Right lobe of liver (tissue), 6 donors: ENCODE measurements at regions not wholly inside any gene's neighbourhood (a gene's known extent, or its start where the extent isn't known, plus 50 kb on each side); places are given as distances from the start of the nearest gene placed in this dataset.

Experiments used
- ATAC-seq, 4 donors: fragments of 200-7000 bp; cut with Tn5 transposase; one replicate each; pipeline ENCODE4 v1.9.1; 2020; ENCODE audit warnings: mild to moderate bottlenecking in 4 of 4, moderate library complexity in 4 of 4
- DNase-seq, 3 donors: peaks; one replicate each; pipeline ENCODE4 v3.0.0-alpha.2; 2020
- H3K27ac ChIP-seq, 3 donors: fragments of 200-600 bp; one replicate each; pipeline ENCODE4 v1.8.0; 2022
- H3K27me3 ChIP-seq, 2 donors: fragments of 200-600 bp; one replicate each; pipeline ENCODE4 v1.8.0; 2022
- H3K36me3 ChIP-seq, 4 donors: fragments of 200-600 bp; sonication (generic) in 1 of 4; one replicate each; pipeline versions ENCODE4 v1.5.1 to v1.8.0; 2017 to 2022; ENCODE audit warnings: control low read depth in 1 of 4
- H3K4me1 ChIP-seq, 4 donors: fragments of 200-600 bp; sonication (generic) in 1 of 4; one replicate each; pipeline versions ENCODE4 v1.5.1 to v1.8.0; 2017 to 2022; ENCODE audit warnings: control low read depth in 1 of 4
- H3K4me3 ChIP-seq, 3 donors: fragments of 200-600 bp; one replicate each; pipeline ENCODE4 v1.8.0; 2022
- H3K9me3 ChIP-seq, 4 donors: fragments of 200-600 bp; sonication (generic) in 1 of 4; one replicate each; pipeline versions ENCODE4 v1.5.1 to v1.8.0; 2017 to 2022; ENCODE audit warnings: control low read depth in 1 of 4
- POLR2A ChIP-seq: fragments of 450-650 bp; IDR thresholded peaks from one replicate; pipeline ENCODE4 v1.6.1; 2017; ENCODE audit warnings: antibody characterized with exemption, mild to moderate bottlenecking
- WGBS: methylation state at CpG from one replicate; pipeline ENCODE4 v1.1.6; 2018; ENCODE audit warnings: low coverage, low lambda C conversion rate; ENCODE audit not compliant: insufficient coverage; ENCODE audit errors: missing lambda C conversion rate; 5-methylcytosine and 5-hydroxymethylcytosine counted together
- intact Hi-C, 2 donors: fragments of 100-400 bp; cut with DNase I; formaldehyde crosslinking; loops; one replicate each; pipeline versions ENCODE4 v1.11.2 to v1.14.1; 2022
- TF ChIP-seq, protein P1 (sequence below), 4 donors: fragments of 200-600 bp in 3 of 4; fragments of 450-650 bp in 1 of 4; IDR thresholded peaks; one replicate each; pipeline versions ENCODE4 v1.5.1 to v1.8.0; 2016 to 2022; ENCODE audit warnings: antibody characterized with exemption in 4 of 4, mild to moderate bottlenecking in 2 of 4
- donor health status: DM: no; HTN: yes; CAD: no.
- donor health status: DM: no; HTN: no; CAD: no.
- donor health status: DM: no; HTN: no; CAD: no.
- donor health status: DM: no; HTN: yes; CAD: no.
- donor health status: DM: no; HTN: yes; CAD: no.

DNA sequence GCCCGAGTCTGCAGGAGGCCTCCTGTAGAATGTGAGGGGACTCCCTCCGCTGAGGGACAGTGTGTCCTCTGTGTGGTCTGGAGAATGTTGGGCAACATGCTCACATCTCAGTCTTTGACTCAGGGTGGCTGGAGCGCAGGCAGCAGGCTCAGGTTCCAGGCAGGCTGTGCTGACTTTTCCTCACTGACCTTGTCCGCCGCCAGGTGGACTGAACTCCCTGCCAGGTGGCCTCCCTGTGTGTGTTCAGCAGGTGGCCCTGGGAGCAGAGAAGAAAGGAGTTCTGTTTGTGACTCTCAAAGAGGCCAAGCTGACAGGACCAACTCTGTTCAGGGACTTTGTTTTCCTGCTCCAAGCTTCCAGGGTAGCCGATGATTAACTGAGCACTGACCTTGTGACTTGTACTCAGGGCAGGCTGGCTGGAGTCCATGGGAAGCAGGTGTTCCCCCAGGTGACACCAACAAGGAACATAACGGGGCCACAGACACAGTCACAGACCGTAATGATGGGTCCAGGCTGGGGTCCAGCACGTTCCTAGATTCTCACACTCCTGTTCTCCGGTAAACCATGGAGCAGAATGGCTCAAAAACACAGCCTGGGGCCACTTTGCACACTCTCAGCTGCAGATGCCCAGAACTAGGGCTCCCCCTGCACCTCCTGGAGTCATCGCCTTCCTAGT lies 439.8 kb downstream of the RNF144A start:
- no peak overlapping the region for H3K27ac ChIP-seq
- H3K4me3 ChIP-seq = no peak overlapping the region
- no CpG with 5 or more reads among the region's 11 CpGs for whole genome bisulfite sequencing
- no peaks in the 10 kb centered on the region for H3K27me3 ChIP-seq
- no peaks in the 10 kb centered on the region for H3K4me1 ChIP-seq
- intact Hi-C loops = no loop called here
- H3K9me3 ChIP-seq = no peaks in the 10 kb centered on the region
- ATAC-seq (peak; percentile 70 to 92 (median 72)), DNase-seq (peak in 2 of 3 donors; percentile 49 to 52)
- no peaks in the 10 kb centered on the region for H3K36me3 ChIP-seq
- TF ChIP-seq, protein P1, sequence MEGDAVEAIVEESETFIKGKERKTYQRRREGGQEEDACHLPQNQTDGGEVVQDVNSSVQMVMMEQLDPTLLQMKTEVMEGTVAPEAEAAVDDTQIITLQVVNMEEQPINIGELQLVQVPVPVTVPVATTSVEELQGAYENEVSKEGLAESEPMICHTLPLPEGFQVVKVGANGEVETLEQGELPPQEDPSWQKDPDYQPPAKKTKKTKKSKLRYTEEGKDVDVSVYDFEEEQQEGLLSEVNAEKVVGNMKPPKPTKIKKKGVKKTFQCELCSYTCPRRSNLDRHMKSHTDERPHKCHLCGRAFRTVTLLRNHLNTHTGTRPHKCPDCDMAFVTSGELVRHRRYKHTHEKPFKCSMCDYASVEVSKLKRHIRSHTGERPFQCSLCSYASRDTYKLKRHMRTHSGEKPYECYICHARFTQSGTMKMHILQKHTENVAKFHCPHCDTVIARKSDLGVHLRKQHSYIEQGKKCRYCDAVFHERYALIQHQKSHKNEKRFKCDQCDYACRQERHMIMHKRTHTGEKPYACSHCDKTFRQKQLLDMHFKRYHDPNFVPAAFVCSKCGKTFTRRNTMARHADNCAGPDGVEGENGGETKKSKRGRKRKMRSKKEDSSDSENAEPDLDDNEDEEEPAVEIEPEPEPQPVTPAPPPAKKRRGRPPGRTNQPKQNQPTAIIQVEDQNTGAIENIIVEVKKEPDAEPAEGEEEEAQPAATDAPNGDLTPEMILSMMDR (IDR thresholded peaks at IDR 0.05) = peak in 1 of 4 donors; percentile 11
- TF ChIP-seq POLR2A = no peak

DNA sequence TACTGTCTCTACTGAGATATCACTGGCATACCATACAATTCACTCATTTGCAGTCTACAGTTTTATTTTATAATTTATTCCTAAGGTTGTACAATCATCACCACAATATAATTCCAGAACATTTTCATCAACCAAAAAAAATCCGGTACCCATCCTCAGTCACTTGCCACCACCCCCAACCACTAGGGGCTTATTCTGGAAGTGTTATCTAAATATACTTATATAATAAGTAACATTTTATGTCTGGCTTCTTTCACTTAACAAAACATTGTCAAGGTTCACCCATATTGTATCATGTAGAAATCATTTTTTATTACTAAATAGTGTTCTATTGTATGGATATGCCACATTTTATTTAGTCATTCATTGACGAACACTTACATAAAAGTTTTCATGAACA lies 440.8 kb downstream of the RNF144A start:
- no peak for DNase-seq
- no peak for ATAC-seq
- H3K27ac ChIP-seq = no peak overlapping the region
- no peaks in the 10 kb centered on the region for H3K36me3 ChIP-seq
- 73% methylated on average over 2 of the region's 2 CpGs for WGBS
- no peaks in the 10 kb centered on the region for H3K9me3 ChIP-seq
- TF ChIP-seq, protein P1 (IDR thresholded peaks at IDR 0.05) = no peak
- no peak for TF ChIP-seq POLR2A
- H3K27me3 ChIP-seq = no peaks in the 10 kb centered on the region
- intact Hi-C loops = no loop called here
- no peak overlapping the region for H3K4me3 ChIP-seq
- no peaks in the 10 kb centered on the region for H3K4me1 ChIP-seq

DNA sequence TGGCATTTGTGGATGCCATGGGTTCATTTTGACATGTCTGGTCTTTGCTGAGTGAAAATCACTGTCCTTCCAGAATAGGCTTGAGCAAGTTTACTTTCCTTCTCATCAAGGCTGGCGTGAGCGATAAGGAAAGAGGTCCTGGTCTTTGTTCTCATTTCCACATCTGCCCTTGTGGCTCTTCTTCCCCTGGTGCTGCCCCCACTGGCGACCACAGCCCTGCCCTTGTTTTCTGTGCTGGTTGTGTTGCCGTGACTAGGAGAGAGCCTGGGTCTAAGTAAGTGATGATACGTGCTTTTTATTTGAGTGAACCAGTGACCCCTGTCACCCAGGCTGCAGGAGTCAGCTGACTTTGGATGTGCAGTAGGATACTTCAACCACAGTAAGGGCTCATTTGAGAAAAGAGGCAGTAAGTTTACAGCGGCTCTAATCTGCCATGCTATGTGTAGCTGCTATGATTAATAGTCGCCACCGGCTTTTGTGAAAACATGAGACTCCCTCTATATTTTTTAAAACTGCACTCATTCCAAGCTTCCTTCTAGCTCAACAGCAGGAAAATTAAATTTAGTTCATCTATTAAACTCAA lies 441.7 kb downstream of the RNF144A start:
- ATAC-seq (no peak), DNase-seq (no peak)
- WGBS = 54% methylated on average over 8 of the region's 8 CpGs
- H3K36me3 ChIP-seq = no peaks in the 10 kb centered on the region
- no peak overlapping the region for H3K27ac ChIP-seq
- no peak for TF ChIP-seq POLR2A
- TF ChIP-seq, protein P1 (IDR thresholded peaks at IDR 0.05) = no peak
- H3K9me3 ChIP-seq = no peaks in the 10 kb centered on the region
- H3K4me1 ChIP-seq = no peaks in the 10 kb centered on the region
- intact Hi-C loops = no loop called here
- no peaks in the 10 kb centered on the region for H3K27me3 ChIP-seq
- no peak overlapping the region for H3K4me3 ChIP-seq

DNA sequence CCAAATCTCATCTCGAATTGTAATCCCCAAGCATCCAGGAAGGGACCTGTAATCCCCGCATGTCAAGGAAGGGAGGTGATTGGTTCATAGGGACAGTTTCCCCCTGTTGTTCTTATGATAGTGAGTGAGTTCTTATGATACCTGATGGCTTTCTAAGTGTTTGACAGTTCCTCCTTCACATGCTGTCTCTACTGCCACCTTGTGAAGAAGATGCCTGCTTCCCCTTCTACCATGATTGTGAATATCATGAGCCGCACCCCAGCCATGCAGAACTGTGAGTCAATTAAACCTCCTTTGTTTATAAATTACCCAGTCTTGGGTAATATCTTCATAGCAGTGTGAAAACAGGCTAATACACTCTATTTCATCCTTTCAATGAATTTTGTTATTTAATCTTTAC lies 446.7 kb downstream of the RNF144A start:
- Histone ChIP-seq H3K27ac (no peak overlapping the region), H3K27me3 (no peaks in the 10 kb centered on the region), H3K36me3 (no peaks in the 10 kb centered on the region), H3K4me3 (no peak overlapping the region), H3K4me1 (no peaks in the 10 kb centered on the region), H3K9me3 (peaks cover 0 to 13% (median 0%) of the 10 kb centered on the region in 4 donors)
- 38% methylated on average over 3 of the region's 3 CpGs for WGBS
- intact Hi-C loops = no loop called here
- ATAC-seq (no peak), DNase-seq (no peak)
- no peak for TF ChIP-seq POLR2A

DNA sequence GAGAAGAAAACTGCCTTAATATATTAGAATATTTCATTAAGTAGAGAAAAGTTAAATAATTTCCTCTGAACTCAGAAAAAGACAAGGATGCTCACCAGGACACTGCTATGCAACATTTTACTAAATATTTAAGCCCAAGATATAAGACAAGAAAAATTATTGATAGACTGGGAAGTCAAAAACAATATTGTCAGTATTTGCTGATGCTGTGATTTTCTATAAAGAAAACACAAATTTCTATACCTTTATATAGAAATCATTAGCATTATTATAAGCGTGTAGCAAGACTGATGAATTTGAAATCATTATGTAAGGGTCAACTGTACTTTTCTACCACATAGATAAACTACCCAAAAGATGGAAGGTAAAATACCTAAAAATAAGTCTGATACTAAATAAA lies 451.0 kb downstream of the RNF144A start:
- TF ChIP-seq POLR2A = no peak
- TF ChIP-seq, protein P1 (IDR thresholded peaks at IDR 0.05) = no peak
- Histone ChIP-seq H3K9me3 (peaks cover 0 to 13% (median 0%) of the 10 kb centered on the region in 4 donors), H3K36me3 (no peaks in the 10 kb centered on the region), H3K27me3 (no peaks in the 10 kb centered on the region), H3K27ac (no peak overlapping the region), H3K4me1 (no peaks in the 10 kb centered on the region), H3K4me3 (no peak overlapping the region)
- intact Hi-C loops = no loop called here
- ATAC-seq (no peak), DNase-seq (no peak)
- 61% methylated on average over 1 of the region's 1 CpG for WGBS
